GM18526 (cell line): ENCODE measurements at regions not wholly inside any gene's neighbourhood (a gene's known extent, or its start where the extent isn't known, plus 50 kb on each side); places are given as distances from the start of the nearest gene placed in this dataset.

ENCODE experiments used
- POLR2A ChIP-seq: IDR thresholded peaks from 3 replicates; pipeline ENCODE4 v1.6.1; 2011; ENCODE audit not compliant: insufficient read length; ENCODE audit errors: extremely low read depth

DNA sequence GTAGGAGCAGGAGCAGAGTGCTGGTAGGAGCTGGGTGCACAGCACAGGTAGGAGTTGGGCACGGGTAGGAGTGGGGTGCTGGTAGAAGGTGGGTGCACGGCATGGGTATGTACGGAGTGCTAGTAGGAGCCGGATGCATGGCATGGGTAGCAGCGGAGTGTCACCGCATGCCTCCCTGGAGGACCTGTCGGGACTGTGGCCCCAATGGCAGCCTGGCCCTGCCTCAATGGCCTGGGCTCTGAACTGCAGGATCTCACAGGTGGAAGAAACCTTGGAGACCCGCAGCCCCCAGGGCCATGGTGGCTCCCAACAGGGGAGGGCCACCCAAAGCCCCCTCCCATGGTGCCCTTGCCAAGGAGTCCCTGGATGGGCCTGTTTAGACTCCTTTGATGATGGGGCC lies 1146.0 kb downstream of the UQCRFS1 start:
- no peak for TF ChIP-seq POLR2A

DNA sequence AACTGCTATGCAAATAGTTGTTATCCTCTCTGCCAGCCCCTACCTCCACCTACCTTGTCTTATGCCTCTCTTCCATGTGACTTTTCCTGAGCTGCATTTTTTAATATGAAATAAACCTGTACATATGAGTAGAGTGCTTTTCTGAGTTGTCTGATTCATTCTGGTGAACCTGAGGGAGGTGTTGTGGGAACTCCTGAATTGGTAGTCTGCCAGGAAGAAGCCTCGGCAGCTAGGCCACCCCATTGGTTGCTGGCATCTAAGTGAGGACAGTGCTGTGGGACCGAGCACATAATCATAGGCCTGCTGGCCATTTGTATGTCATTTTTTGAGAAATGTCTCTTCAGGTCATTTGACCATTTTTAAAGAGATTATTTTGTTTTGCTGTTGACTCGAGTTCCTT lies 1146.8 kb downstream of the UQCRFS1 start:
- TF ChIP-seq POLR2A, result no peak

DNA sequence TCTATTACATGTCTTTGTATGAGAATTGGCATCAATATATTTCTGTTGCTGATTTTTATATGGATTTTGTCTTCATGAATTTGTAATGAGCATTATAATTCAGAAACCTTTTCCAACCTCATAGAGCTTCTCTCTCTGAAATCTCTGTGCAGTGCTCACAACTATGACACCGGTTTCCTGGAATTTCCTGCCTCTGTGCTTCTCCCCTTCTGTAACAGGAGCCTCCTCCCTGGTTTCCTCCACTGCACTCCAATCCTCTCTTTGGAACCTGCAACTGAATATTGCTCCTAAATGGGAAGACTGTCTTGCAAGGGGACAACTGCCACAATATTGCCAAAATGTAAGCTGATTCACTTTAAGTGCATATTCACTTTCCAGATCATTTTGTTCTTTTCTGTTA lies 1147.9 kb downstream of the UQCRFS1 start:
- TF ChIP-seq POLR2A, result no peak

DNA sequence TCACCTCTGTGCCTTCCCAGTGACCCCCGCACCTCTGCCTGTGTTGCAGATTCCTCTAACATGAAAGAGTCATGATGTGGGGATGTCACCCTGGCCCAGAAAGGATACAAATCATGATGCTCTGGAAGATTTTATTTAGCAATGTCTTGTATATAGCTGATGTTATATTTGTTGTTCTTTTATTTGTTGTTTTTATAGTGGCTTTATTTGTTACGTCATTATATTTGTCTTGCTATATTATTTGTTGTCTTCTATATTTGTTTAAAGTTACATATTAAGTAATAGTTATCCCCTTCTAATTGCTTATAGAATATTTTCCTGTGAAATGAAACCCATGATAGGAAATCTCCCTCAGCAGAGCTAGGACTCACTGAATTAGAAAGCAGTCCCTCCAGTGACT lies 1149.2 kb downstream of the UQCRFS1 start:
- TF ChIP-seq POLR2A, result no peak

DNA sequence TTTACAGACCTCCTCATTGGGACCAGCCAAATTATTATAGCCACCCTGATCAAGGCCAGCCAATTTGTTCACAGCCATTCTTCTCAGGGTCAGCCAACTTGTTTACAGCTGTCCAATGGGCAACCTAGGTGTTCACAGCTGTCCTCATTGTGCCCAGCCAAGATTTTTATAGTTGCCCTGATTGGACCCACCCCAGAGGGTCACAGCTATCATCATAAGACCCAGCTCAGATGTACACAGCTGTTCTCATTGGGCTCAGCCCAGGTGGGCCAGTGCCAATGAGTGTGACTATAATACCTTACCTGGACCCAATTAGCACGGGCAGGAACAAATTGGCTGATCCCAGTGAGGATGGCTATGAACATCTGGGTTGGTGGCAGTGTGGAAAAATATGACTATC lies 1151.8 kb downstream of the UQCRFS1 start:
- TF ChIP-seq POLR2A, result no peak

DNA sequence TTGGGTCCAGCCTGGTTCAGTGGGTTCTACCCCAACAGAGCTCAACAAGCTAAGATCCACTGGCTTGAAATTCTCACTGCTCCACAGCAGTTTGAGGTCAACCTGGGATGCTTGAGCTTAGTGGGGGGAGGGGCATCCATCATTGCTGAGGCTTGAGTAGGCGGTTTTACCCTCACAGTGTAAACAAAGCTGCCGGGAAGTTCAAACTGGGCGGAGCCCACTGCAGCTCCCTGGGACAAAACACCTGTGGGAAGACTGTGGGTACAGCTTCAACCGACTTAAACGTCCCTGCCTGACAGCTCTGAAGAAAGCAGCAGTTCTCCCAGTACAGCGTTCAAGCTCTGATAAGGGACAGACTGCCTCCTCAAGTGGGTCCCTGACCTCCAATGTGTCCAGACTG lies 1161.9 kb downstream of the UQCRFS1 start:
- TF ChIP-seq POLR2A, result no peak

DNA sequence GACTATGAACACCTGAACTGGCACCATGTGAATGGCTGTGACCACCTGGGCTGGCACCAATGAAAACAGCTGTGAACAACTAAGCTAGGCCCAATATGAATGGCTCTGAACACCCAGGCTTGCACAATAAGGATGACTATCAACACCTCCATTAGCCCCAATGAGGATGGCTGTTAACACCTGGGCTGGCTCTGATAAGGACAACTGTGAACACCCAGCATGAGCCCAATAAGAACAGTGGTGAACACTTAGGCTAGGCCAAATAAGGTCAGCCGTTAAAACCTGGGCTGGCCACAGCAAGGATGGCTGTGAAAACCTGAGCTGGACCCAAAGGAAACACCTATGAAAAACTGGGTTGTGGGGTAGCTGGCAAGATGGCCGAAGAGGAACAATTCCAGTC lies 1163.1 kb downstream of the UQCRFS1 start:
- TF ChIP-seq POLR2A, result no peak

DNA sequence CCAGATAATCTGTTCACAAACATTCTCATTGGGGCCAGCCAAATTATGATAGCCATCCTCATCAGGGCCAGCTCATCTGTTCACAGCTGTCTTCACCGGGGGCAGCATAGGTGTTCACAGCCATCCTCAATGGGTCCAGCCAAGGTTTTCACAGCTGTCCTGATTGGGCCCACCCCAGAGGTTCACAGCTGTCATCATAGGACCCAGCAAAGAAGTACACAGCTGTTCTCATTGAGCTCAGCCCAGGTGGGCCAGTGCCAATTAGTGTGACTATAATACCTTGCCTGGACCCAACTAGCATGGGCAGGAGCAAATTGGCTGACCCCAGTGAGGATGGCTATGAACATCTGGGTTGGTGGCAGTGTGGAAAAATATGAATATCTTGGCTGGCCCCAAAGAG lies 1166.0 kb downstream of the UQCRFS1 start:
- TF ChIP-seq POLR2A, result no peak

DNA sequence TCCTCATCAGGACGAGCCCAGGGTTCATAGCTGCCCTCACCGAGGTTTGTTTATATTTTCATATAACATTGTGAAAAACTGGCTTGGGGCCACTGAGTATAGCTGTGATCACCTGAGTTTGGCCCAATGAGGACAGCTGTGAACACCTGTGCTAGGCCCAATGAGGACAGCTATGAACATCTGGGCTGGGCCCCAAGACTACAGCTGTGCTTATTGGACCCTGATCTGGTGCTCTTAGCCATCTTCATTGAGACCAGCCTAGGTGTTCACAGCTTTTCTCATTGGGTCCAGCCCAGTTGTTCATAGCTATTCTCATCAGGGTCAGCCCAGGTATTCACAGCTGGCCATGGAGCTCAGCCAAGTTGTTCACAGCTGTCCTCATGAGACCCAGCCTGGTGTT lies 1167.3 kb downstream of the UQCRFS1 start:
- TF ChIP-seq POLR2A, result no peak

DNA sequence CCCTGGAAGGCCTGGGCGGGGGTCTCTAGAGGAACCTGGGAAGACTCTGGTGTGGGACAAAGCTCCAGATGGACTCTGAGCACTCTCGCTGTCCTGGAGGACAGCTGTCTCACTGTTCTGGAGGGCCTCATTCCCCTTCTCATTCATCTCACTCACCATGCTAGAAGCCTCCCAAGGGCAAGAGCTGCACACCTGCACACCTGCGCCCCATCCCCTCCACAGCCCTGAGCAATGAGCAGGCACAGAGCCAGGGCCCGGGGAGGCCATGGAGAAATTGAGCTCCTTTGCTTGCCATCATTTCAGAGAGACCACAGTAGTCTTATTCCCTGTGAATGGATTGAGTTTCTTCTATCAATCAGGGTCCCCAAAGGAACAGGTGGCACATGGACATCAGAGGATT lies 1168.5 kb downstream of the UQCRFS1 start:
- no peak for TF ChIP-seq POLR2A

DNA sequence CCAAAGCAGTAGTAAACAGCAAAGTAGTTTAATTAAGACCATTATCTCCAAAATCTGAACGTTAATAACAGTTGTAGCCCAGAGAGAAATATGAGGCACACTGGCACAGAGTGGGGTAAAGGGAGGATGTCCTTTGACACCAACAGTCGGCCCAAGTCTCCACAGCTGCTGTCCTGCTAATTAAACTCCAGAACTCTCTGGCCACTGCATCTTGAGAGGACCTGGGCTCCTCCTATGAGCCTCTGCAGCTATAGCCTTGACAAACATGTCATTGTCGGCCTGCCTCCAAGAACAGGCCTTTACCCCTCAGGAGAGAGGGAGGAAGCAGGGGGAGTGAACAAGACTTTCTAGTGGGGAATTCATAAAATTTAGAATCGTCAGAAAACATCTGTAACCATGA lies 1170.4 kb downstream of the UQCRFS1 start:
- TF ChIP-seq POLR2A, result no peak

DNA sequence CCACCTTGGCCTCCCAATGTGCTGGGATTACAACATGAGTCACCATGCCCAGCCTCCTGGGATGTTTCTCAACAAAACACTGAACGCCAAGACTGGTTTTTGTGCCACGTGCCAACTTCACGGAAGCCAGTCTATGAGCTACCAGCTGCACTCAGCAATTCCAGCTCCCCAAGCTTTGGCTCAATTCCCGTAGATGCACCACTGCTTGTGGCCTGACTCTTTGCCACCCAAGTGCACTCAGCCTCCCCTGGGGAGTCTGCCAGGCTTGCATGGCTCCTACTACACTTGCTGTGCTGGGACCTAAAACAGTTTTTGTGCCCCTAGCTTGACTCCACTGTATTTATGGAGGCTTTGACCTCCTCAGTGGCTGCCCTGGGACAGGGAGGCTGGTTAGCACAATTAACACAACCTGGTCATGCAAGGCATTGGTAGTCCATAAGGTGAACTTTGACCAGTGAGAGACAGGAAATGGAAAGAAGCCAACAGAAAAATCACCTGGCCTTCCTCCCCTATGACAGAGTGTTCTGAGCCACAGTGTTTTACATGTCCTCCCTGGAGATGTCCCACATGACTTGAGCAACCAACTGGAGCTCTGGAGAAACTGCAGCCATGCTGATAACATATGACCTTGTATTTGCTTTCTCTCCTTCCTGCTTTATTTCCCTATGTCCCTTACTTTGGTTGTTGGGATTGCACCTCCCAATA lies 1173.1 kb downstream of the UQCRFS1 start:
- TF ChIP-seq POLR2A, result no peak

DNA sequence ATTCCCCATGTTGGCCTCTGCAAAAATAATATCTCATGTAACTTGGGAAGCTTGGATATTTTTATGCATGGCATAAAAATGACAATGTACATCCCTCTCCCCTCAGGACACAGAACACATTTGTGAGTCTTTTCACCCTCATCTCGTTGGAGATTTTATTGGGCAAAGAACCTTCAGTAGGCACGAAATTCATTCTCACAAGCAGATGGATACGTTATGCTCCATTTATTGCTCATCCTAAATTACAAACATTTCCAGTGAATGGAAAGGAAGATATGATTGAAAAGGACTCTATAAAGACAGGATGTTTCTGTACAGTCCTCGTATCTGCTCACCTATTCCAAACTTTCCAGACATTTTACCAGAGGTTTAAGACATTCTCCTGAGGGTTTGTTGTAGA lies 1175.8 kb downstream of the UQCRFS1 start:
- TF ChIP-seq POLR2A, result no peak

DNA sequence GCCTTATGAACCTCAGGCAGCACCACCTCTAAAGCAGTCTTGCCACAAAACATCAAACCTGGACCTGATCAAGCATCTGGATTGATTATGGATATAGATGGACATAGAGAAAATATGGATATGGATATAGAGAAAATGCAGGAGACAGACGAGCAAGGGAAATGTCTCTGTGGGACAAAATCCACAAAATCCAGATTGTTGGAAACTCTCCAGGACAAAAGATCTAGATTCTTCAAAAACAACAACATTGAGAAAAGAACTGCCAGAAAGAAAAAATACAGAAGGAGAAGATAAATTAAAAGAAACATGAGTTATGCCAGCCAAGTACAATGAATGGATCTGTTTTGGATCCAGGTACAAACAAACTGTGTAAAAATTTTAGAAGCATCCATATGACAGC lies 1176.5 kb downstream of the UQCRFS1 start:
- TF ChIP-seq POLR2A, result no peak

DNA sequence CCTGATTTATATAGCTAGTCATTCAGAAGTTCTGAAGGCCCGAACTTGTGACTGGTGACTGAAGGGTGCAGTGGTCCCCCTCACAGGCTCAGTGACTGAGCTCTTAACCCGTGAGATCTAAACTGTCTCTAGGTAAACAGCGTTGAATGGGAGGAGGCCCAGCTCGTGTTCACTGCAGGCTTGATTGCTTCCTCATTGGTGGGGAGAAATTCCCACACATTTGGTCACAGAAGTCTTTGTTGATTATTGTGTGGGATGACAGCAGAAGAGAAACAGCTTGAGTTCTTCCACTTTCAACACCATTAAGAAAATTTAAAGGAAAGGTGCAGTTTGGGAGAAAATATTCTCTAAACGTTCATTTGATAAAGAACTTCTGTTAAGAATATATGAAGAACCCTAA lies 1178.0 kb downstream of the UQCRFS1 start:
- TF ChIP-seq POLR2A, result no peak

DNA sequence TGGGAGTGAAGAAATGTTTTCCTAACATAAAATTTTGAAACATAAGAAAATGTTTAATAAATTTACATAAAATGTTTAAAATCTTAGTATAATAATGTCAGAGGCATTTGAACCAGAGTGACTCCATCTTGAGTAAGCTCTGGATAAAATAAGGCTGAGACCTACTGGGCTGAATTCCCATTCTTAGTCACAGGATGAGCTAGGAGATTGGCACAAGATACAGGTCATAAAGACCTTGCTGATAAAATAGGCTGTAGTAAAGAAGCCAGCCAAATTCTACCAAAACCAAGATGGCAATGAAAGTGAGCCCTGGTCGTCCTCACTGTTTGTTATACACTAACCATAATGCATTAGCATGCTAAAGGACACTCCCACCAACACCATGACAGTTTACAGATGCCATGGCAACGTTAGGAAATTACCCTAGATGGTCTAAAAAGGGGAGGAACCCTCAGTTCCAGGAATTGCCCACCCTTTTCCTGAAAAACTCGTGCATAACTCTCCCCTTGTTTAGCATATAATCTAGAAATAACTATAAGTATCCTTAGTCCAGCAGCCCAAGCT lies 1184.0 kb downstream of the UQCRFS1 start:
- no peak for TF ChIP-seq POLR2A

DNA sequence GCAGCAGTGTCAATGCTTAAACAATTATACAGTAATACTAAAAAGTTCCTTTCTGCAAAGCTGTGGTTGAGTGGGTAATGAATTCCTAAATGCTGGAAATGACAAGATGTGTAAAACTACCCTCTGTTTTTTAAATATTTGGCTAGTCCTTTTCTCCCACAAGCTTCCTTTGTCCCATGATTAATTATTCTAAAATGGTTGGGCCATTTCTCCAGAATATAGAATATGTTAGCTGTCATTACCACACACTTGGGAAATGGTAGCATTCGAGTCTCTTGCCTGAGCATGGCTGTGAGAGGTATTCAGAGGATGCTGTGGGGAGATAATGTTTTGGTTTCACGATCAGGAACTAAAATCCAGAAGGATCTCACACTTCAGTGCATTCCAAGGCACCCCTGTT lies 1185.8 kb downstream of the UQCRFS1 start:
- TF ChIP-seq POLR2A, result no peak

DNA sequence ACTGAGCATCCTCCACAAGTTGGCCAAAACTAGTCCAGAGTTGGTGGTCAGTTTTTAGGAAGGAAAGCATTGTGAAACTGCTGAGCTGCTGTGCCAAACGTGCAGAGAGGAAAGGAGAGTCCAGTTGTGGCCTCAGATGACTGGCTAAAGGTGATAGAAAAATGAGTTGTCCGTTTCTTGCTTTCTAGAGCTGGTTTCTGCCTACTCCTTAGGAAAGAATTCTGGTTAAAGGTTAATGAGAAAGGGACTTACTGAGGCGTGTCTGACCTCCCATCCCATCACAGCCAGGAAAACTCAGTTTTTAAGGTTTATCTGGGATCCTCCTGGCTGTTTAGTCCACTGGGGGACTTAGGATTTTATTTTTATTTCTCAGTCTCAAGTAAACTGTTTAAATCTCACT lies 1186.3 kb downstream of the UQCRFS1 start:
- no peak for TF ChIP-seq POLR2A

DNA sequence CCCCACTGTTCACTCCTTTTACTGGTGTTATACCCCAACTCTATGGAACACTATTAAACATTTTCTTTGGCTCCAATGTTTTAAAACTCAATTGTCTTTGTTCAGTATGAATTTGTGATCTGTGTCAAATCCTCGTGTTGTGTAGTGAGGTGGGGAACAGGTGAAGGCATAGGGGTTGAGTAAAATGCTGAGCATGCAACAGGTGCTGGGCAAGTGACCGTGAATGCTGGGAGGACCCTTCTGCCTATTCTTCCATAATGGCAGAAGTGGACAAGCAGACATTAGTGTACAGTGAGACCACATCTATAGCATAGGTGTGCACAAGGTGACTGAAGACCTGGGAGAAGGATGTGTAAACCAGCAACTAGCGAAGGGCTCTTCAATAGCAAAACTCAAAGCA lies 1188.0 kb downstream of the UQCRFS1 start:
- TF ChIP-seq POLR2A, result no peak
